ENCODE measurements at regions not wholly inside any gene's neighbourhood (a gene's known extent, or its start where the extent isn't known, plus 50 kb on each side); places are given as distances from the start of the nearest gene placed in this dataset.

DNA sequence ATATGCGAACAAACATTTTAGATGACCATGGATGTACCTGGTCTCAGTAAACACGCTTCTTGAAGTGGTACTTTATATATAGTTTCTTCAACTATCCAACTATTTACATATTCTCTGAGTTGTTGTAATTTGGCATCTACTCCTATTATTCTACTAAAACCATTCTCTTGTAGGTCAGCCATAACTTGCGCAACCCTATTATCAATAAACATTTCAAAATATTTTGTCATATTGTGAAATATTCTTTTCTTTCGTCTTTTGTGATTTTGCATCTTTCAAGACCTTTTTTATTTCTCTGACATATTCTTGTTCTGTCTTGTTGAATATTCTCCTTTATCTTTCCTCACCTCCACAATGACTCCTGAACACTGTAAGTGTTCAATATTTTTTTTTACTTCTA lies 753.3 kb downstream of the NXPH1 start:
- Histone ChIP-seq H3K9me2 (replicated peaks; ENCODE audit: insufficient read depth) (no peaks in the 10 kb centered on the region), H4K20me1 (ENCODE audit: insufficient read depth, poor library complexity, severe bottlenecking) (no peaks in the 10 kb centered on the region), H3K79me2 (no peaks in the 10 kb centered on the region), H3K4me1 (ENCODE audit: insufficient read depth) (no peaks in the 10 kb centered on the region), H3K9me3 (ENCODE audit: low read depth) (no peaks in the 10 kb centered on the region), H3K27me3 (no peaks in the 10 kb centered on the region), H3K4me3 (no peak overlapping the region), H3K4me2 (no peak overlapping the region), H3K36me3 (replicated peaks; ENCODE audit: insufficient read depth, low read depth) (no peaks in the 10 kb centered on the region), H2AFZ (no peak overlapping the region), H3K27ac (no peak overlapping the region)
- no peak for DNase-seq (ENCODE audit: low spot score)
- 98% methylated on average over 4 of the region's 4 CpGs for WGBS (ENCODE audit: low lambda C conversion rate, missing lambda C conversion rate)
- TF ChIP-seq, protein P1, sequence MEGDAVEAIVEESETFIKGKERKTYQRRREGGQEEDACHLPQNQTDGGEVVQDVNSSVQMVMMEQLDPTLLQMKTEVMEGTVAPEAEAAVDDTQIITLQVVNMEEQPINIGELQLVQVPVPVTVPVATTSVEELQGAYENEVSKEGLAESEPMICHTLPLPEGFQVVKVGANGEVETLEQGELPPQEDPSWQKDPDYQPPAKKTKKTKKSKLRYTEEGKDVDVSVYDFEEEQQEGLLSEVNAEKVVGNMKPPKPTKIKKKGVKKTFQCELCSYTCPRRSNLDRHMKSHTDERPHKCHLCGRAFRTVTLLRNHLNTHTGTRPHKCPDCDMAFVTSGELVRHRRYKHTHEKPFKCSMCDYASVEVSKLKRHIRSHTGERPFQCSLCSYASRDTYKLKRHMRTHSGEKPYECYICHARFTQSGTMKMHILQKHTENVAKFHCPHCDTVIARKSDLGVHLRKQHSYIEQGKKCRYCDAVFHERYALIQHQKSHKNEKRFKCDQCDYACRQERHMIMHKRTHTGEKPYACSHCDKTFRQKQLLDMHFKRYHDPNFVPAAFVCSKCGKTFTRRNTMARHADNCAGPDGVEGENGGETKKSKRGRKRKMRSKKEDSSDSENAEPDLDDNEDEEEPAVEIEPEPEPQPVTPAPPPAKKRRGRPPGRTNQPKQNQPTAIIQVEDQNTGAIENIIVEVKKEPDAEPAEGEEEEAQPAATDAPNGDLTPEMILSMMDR (IDR thresholded peaks at IDR 0.05; ENCODE audit: poor library complexity) = no peak
- TF ChIP-seq EZH2phosphoT487 (IDR thresholded peaks at IDR 0.05; ENCODE audit: low read depth, severe bottlenecking, unreplicated experiment) (no peak), EZH2 (IDR thresholded peaks at IDR 0.05; ENCODE audit: borderline replicate concordance) (no peak)

DNA sequence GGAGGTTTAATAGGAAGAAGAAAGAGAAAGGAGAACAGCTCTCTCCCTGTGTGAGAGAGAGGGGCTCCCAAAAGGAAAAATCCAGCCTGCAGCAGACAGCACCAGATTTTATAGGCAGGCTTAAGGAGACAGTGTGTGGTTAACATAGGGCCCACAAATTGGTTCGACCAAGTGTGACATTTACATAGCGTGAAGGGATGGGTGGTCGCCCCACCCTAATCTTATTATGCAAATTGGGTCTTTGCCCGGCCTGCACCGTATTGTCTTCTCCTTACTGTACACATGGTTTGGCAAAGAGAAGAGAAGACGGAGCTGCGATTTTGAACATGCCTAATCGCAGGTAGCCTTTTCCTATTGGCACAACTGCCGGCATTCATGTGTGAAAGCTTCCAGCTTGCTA lies 756.3 kb downstream of the NXPH1 start:
- TF ChIP-seq EZH2phosphoT487 (IDR thresholded peaks at IDR 0.05; ENCODE audit: low read depth, severe bottlenecking, unreplicated experiment) (no peak), EZH2 (IDR thresholded peaks at IDR 0.05; ENCODE audit: borderline replicate concordance) (no peak)
- TF ChIP-seq, protein P1 (IDR thresholded peaks at IDR 0.05; ENCODE audit: poor library complexity) = no peak
- H3K4me2 ChIP-seq = no peak overlapping the region
- H3K27me3 ChIP-seq = no peaks in the 10 kb centered on the region
- WGBS (ENCODE audit: low lambda C conversion rate, missing lambda C conversion rate) = 68% methylated on average over 9 of the region's 9 CpGs
- no peaks in the 10 kb centered on the region for H3K4me1 ChIP-seq (ENCODE audit: insufficient read depth)
- DNase-seq (ENCODE audit: low spot score) = no peak
- H2AFZ ChIP-seq = no peak overlapping the region
- H3K27ac ChIP-seq = no peak overlapping the region
- no peaks in the 10 kb centered on the region for H3K79me2 ChIP-seq
- no peaks in the 10 kb centered on the region for H3K36me3 ChIP-seq (replicated peaks; ENCODE audit: insufficient read depth, low read depth)
- no peak overlapping the region for H3K4me3 ChIP-seq
- H4K20me1 ChIP-seq (ENCODE audit: insufficient read depth, poor library complexity, severe bottlenecking) = no peaks in the 10 kb centered on the region
- no peaks in the 10 kb centered on the region for H3K9me3 ChIP-seq (ENCODE audit: low read depth)
- H3K9me2 ChIP-seq (replicated peaks; ENCODE audit: insufficient read depth) = no peaks in the 10 kb centered on the region

DNA sequence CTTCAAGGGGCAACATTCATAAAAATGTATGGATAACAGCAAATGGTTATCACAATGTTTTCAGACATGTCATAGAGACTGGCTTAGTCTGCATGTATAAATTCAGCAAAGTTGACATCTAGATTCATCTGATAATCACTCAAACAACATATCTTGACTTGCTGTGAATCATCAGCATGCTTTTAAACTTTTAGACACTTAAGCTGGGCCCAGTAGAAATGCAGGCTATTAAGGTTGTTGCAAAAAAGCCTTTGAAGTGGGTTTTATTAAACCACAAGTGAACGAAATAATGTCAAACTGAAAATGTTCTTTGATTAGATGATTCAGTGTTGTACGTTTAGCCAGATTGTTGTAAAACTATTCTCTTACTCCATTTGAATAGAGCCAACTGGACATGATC lies 759.6 kb downstream of the NXPH1 start:
- Histone ChIP-seq H3K79me2 (no peaks in the 10 kb centered on the region), H3K9me2 (replicated peaks; ENCODE audit: insufficient read depth) (no peaks in the 10 kb centered on the region), H3K27ac (no peak overlapping the region), H3K36me3 (replicated peaks; ENCODE audit: insufficient read depth, low read depth) (no peaks in the 10 kb centered on the region), H3K4me1 (ENCODE audit: insufficient read depth) (no peaks in the 10 kb centered on the region), H2AFZ (no peak overlapping the region), H3K4me2 (no peak overlapping the region), H4K20me1 (ENCODE audit: insufficient read depth, poor library complexity, severe bottlenecking) (no peaks in the 10 kb centered on the region), H3K9me3 (ENCODE audit: low read depth) (no peaks in the 10 kb centered on the region), H3K27me3 (no peaks in the 10 kb centered on the region), H3K4me3 (no peak overlapping the region)
- TF ChIP-seq EZH2phosphoT487 (IDR thresholded peaks at IDR 0.05; ENCODE audit: low read depth, severe bottlenecking, unreplicated experiment) (no peak), EZH2 (IDR thresholded peaks at IDR 0.05; ENCODE audit: borderline replicate concordance) (no peak)
- TF ChIP-seq, protein P1 (IDR thresholded peaks at IDR 0.05; ENCODE audit: poor library complexity) = no peak
- WGBS (ENCODE audit: low lambda C conversion rate, missing lambda C conversion rate) = 45% methylated on average over 2 of the region's 2 CpGs
- DNase-seq (ENCODE audit: low spot score) = no peak

DNA sequence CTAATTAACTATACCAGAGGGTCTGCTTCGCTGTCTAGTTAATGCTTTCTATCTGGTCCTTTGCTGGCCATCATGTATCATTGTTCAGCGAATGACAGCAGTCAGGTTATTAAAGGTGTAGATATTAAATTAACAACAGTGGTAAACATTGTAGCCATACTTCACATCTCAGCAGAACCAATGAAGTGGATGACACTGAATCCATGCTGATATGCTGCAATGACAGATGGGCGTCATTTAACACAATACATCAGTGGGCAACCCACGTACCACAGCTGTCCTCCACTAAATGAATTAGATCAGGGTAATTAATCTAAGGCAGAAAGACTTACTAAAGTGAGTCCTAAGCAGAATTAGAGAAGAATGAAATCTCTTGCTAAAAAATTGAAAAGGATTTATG lies 767.2 kb downstream of the NXPH1 start:
- Histone ChIP-seq H3K4me1 (ENCODE audit: insufficient read depth) (no peaks in the 10 kb centered on the region), H3K4me2 (no peak overlapping the region), H3K4me3 (no peak overlapping the region), H4K20me1 (ENCODE audit: insufficient read depth, poor library complexity, severe bottlenecking) (no peaks in the 10 kb centered on the region), H2AFZ (no peak overlapping the region), H3K27me3 (no peaks in the 10 kb centered on the region), H3K36me3 (replicated peaks; ENCODE audit: insufficient read depth, low read depth) (no peaks in the 10 kb centered on the region), H3K9me2 (replicated peaks; ENCODE audit: insufficient read depth) (no peaks in the 10 kb centered on the region), H3K27ac (no peak overlapping the region), H3K9me3 (ENCODE audit: low read depth) (no peaks in the 10 kb centered on the region), H3K79me2 (no peaks in the 10 kb centered on the region)
- WGBS (ENCODE audit: low lambda C conversion rate, missing lambda C conversion rate) = 92% methylated on average over 4 of the region's 4 CpGs
- no peak for TF ChIP-seq EZH2 (IDR thresholded peaks at IDR 0.05; ENCODE audit: borderline replicate concordance)
- no peak for TF ChIP-seq EZH2phosphoT487 (IDR thresholded peaks at IDR 0.05; ENCODE audit: low read depth, severe bottlenecking, unreplicated experiment)
- TF ChIP-seq, protein P1 (IDR thresholded peaks at IDR 0.05; ENCODE audit: poor library complexity) = no peak
- DNase-seq (ENCODE audit: low spot score) = no peak

Measured in hepatocyte (in vitro differentiated cells).